Choroid plexus epithelial cell (primary cell): ENCODE measurements at regions not wholly inside any gene's neighbourhood (a gene's known extent, or its start where the extent isn't known, plus 50 kb on each side); places are given as distances from the start of the nearest gene placed in this dataset.

Experiments used
- DNase-seq: peaks from one replicate; pipeline ENCODE4 v3.0.0-alpha.2; 2010; ENCODE audit warnings: low read depth
- H3K4me3 ChIP-seq: 2 replicates; pipeline ENCODE4 v1.5.1; 2011; ENCODE audit warnings: low read depth, mild to moderate bottlenecking, control low read depth, low read length, moderate library complexity
- CTCF ChIP-seq: conservative IDR thresholded peaks from 2 replicates; pipeline ENCODE4 v1.5.1; 2011; ENCODE audit warnings: low read depth, mild to moderate bottlenecking, control low read depth, inconsistent platforms, low read length, moderate library complexity

DNA sequence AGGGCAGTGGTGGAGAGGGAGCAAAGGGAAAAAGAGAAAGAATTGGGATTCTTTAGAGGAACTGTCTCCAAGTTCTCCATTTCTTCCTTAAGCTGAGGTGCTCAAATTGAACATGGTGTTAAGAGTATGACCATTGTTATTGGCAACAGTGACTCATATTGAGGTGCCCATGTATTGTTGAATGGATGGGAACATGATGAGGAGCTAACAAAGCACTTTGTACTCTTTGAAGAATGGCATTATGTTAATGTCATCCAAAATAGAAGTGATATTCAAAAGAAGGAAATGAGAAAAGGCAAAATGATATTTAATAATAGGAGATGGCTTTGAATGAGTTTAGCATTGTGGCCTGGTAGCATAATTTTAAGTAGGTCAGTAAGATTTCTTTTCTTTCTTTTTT is 261.1 kb downstream of the QKI start:
- no peak overlapping the region for H3K4me3 ChIP-seq
- no peak for DNase-seq
- no peak for TF ChIP-seq CTCF

DNA sequence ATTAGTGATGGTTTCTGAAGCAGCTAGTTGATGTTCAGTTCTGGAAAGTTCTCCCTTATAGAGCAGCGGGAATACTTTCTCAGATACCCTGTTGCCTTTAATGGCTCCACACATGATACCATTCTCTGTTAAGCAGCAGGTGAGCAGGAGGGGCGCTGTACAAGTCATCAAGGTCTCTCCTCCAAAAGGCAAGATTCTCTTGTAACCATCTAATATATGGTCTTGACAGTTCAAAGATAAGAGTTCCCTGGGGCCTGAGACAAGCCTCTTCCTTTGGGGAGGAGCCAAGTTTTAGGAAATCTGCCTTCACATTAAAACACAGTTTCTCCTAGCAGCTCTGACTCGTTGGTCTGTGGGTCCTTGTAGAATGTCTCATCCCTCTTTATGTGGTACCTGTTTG is 258.2 kb downstream of the QKI start:
- no peak for DNase-seq
- H3K4me3 ChIP-seq, result no peak overlapping the region
- no peak for TF ChIP-seq CTCF

- no peak overlapping the region for H3K4me3 ChIP-seq
- no peak for DNase-seq
- TF ChIP-seq CTCF, result no peak
These were observed 257.3 kb downstream of the QKI start for GRCh38 chr6:163671791-163672190.

GRCh38 chr6:163671355-163671754 is 256.8 kb downstream of the QKI start:
- no peak overlapping the region for H3K4me3 ChIP-seq

DNA sequence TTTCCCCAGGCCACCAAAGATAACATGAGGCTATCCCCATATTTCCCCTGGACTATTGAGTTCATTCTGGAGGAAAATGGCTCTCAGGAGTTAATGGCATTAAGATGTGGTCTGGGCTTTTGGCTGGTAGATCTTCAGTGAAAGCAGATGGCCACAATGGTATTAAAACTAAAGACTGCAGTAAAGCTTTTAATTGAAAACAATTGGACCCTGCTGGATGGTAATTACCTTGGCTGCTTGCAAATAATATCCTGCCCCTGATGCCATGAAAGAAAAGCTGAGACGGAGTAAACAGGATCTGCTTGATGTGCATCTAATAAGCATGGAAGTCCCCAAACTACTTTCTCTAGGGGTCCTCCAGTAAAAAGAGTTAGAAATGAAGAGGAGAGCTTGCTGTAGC is 255.8 kb downstream of the QKI start:
- no peak for TF ChIP-seq CTCF
- DNase-seq, result no peak
- no peak overlapping the region for H3K4me3 ChIP-seq

More at GRCh38 chr6:163671355-163671754, 256.8 kb downstream of the QKI start:
- no peak for DNase-seq
- no peak for TF ChIP-seq CTCF

GRCh38 chr6:163668061-163668426 is 253.5 kb downstream of the QKI start:
- TF ChIP-seq CTCF, result no peak
- no peak overlapping the region for H3K4me3 ChIP-seq
- no peak for DNase-seq

DNA sequence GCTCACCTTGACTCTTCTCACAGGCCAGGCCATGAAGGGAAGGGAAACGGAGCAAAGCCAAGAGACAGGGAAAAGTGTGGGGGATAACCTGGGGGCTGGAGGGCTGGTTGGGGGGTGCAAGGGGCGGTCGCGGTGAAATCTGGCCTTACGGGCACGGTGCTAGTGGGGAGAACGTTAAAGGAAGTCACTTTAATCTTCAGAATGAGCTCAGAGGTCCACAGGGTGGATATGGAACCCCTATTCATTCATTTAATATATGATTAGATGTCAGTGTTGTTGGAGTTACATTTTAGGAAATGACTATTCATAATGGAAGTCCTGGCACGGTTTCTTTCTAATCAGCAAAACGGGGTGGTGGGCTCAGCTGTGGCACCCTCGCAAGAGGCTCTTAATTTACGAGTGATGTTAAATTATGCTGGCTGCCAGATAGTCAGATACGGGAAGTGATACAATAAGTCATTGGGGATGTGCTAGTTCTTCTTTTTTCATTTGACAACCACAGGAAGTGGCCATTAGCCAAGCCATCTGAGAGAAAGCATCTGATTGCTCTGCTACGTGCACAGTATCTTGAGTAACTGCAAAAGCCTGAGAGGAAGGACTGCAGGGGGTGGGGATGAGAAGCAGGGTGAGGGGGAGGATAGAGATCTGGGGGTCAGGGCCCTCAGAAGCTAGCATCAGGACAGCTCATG is 253.0 kb downstream of the QKI start:
- peak; percentile 86 for DNase-seq
- no peak overlapping the region for H3K4me3 ChIP-seq
- TF ChIP-seq CTCF, result no peak
